Trophoblast cell (in vitro differentiated cells and primary cell): ENCODE measurements at regions not wholly inside any gene's neighbourhood (a gene's known extent, or its start where the extent isn't known, plus 50 kb on each side); places are given as distances from the start of the nearest gene placed in this dataset.

Source experiments
- DNase-seq, 2 donors: peaks; one replicate each; pipeline ENCODE4 v3.0.0-alpha.2; 2016
- H2AFZ ChIP-seq: 2 replicates; pipeline ENCODE4 v1.6.1; 2013; ENCODE audit warnings: low read length, moderate library complexity, mild to moderate bottlenecking; ENCODE audit not compliant: insufficient read depth, poor library complexity
- H2AK5ac ChIP-seq: 2 replicates; pipeline ENCODE4 v1.6.1; 2013; ENCODE audit warnings: mild to moderate bottlenecking, low read length
- H2BK120ac ChIP-seq: 2 replicates; pipeline ENCODE4 v1.6.1; 2013; ENCODE audit warnings: low read length, mild to moderate bottlenecking, moderate library complexity; ENCODE audit not compliant: insufficient read depth, poor library complexity
- H2BK12ac ChIP-seq: 2 replicates; pipeline ENCODE4 v1.6.1; 2013; ENCODE audit warnings: mild to moderate bottlenecking, low read length, moderate library complexity
- H2BK5ac ChIP-seq: 2 replicates; pipeline ENCODE4 v1.6.1; 2013; ENCODE audit warnings: low read length, low read depth, moderate library complexity, mild to moderate bottlenecking; ENCODE audit not compliant: poor library complexity
- H3K14ac ChIP-seq: 2 replicates; pipeline ENCODE4 v1.6.1; 2013; ENCODE audit warnings: mild to moderate bottlenecking, low read length
- H3K18ac ChIP-seq: 2 replicates; pipeline ENCODE4 v1.6.1; 2013; ENCODE audit warnings: mild to moderate bottlenecking, low read length
- H3K23ac ChIP-seq: 2 replicates; pipeline ENCODE4 v1.6.1; 2013; ENCODE audit warnings: low read length
- H3K27ac ChIP-seq: 2 replicates; pipeline ENCODE4 v1.5.1; 2013; ENCODE audit warnings: low read depth, mild to moderate bottlenecking, inconsistent platforms, low read length, moderate library complexity
- H3K27me3 ChIP-seq: 2 replicates; pipeline ENCODE4 v1.6.1; 2013; ENCODE audit warnings: inconsistent platforms, mild to moderate bottlenecking, low read length, moderate library complexity; ENCODE audit not compliant: insufficient read depth
- H3K36me3 ChIP-seq, 2 experiments: 1 replicate in 1 of 2; 2 replicates in 1 of 2; pipeline ENCODE4 v1.6.1; 2013; ENCODE audit warnings: low read length in 2 of 2, mild to moderate bottlenecking in 2 of 2, moderate library complexity in 1 of 2; ENCODE audit not compliant: insufficient read depth in 2 of 2, control insufficient read depth in 1 of 2
- H3K4ac ChIP-seq: 2 replicates; pipeline ENCODE4 v1.6.1; 2013; ENCODE audit warnings: low read depth, mild to moderate bottlenecking, low read length, moderate library complexity
- H3K4me1 ChIP-seq, 2 experiments: 1 replicate in 1 of 2; 2 replicates in 1 of 2; pipeline ENCODE4 v1.6.1; 2013; ENCODE audit warnings: low read length in 2 of 2, mild to moderate bottlenecking in 2 of 2, moderate library complexity in 1 of 2; ENCODE audit not compliant: insufficient read depth in 2 of 2, control insufficient read depth in 1 of 2
- H3K4me2 ChIP-seq: 2 replicates; pipeline ENCODE4 v1.6.1; 2013; ENCODE audit warnings: inconsistent platforms, mild to moderate bottlenecking, low read length, moderate library complexity
- H3K4me3 ChIP-seq: 2 replicates; pipeline ENCODE4 v1.5.1; 2013; ENCODE audit warnings: mild to moderate bottlenecking, low read depth, low read length, inconsistent platforms
- H3K79me1 ChIP-seq: one replicate; pipeline ENCODE4 v1.6.1; 2013; ENCODE audit warnings: low read length
- H3K79me2 ChIP-seq: 2 replicates; pipeline ENCODE4 v1.6.1; 2013; ENCODE audit warnings: low read length, mild to moderate bottlenecking; ENCODE audit not compliant: control insufficient read depth, insufficient read depth, poor library complexity
- H3K9ac ChIP-seq: 2 replicates; pipeline ENCODE4 v1.6.1; 2013; ENCODE audit warnings: mild to moderate bottlenecking, low read length
- H3K9me3 ChIP-seq: 2 replicates; pipeline ENCODE4 v1.6.1; 2013; ENCODE audit warnings: low read depth, mild to moderate bottlenecking, control low read depth, inconsistent platforms, low read length; ENCODE audit not compliant: insufficient read depth
- H4K12ac ChIP-seq: 2 replicates; pipeline ENCODE4 v1.6.1; 2013; ENCODE audit warnings: low read depth, mild to moderate bottlenecking, low read length, moderate library complexity
- H4K8ac ChIP-seq: 2 replicates; pipeline ENCODE4 v1.6.1; 2013; ENCODE audit warnings: low read depth, mild to moderate bottlenecking, low read length, moderate library complexity
- H4K91ac ChIP-seq: one replicate; pipeline ENCODE4 v1.6.1; 2013; ENCODE audit warnings: low read depth, mild to moderate bottlenecking, low read length, moderate library complexity
- WGBS: extraction: QIAGEN DNeasy Blood & Tissue Kit; methylation state at CpG from one replicate; pipeline ENCODE4 v1.1.7; 2013; ENCODE audit warnings: missing lambda C conversion rate; ENCODE audit not compliant: insufficient read length, insufficient coverage; ENCODE audit errors: extremely low coverage; 5-methylcytosine and 5-hydroxymethylcytosine counted together

DNA sequence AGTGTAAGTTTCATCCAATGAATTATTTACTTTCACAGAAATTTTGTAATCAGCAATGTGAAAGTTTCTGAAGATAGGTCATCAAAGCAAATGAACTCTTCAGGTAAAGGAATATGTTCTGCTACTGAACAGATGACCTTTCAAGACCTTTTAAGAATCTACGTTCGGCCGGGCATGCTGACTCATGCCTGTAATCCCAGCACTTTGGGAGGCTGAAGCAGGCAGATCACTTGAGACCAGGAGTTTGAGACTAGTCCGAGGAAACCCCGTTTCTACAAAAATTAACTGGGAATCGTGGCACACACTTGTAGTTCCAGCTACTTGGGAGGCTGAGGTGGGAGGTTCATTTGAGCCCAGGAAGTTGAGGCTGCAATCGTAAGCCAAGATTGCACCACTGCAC lies 578.4 kb upstream of the COX7C start:
- Histone ChIP-seq H3K27me3 (no peaks in the 10 kb centered on the region), H3K18ac (no peak overlapping the region), H3K4me1 (peaks cover 2% of the 10 kb centered on the region in 2 experiments), H3K23ac (no peak overlapping the region), H3K27ac (no peak overlapping the region), H3K4me3 (no peak overlapping the region), H3K14ac (no peak overlapping the region), H4K91ac (no peak overlapping the region), H2BK5ac (no peak overlapping the region), H4K8ac (no peak overlapping the region), H2BK120ac (no peak overlapping the region), H3K79me1 (no peaks in the 10 kb centered on the region), H4K12ac (no peak overlapping the region), H3K4ac (no peak overlapping the region), H3K4me2 (no peak overlapping the region), H2BK12ac (no peak overlapping the region), H2AFZ (no peak overlapping the region), H3K9me3 (no peaks in the 10 kb centered on the region), H3K79me2 (no peaks in the 10 kb centered on the region), H2AK5ac (no peak overlapping the region), H3K36me3 (no peaks in the 10 kb centered on the region), H3K9ac (no peak overlapping the region)
- DNase-seq, result no peak
- WGBS, result no CpG with 5 or more reads among the region's 7 CpGs

- no CpG with 5 or more reads among the region's 1 CpG for WGBS
- Histone ChIP-seq H4K8ac (no peak overlapping the region), H2AK5ac (no peak overlapping the region)
Observed at GRCh38 chr5:86070719-86071118, 547.0 kb upstream of the COX7C start.

GRCh38 chr5:86074297-86074696 lies 543.4 kb upstream of the COX7C start:
- H3K79me2 ChIP-seq, result no peaks in the 10 kb centered on the region
- no peak overlapping the region for H4K12ac ChIP-seq
- no peaks in the 10 kb centered on the region for H3K36me3 ChIP-seq
- no peak overlapping the region for H3K23ac ChIP-seq
- no peak overlapping the region for H4K91ac ChIP-seq
- no peak overlapping the region for H2BK12ac ChIP-seq
- H3K9me3 ChIP-seq, result no peaks in the 10 kb centered on the region
- H2AK5ac ChIP-seq, result no peak overlapping the region
- no peak overlapping the region for H3K14ac ChIP-seq
- H2BK120ac ChIP-seq, result no peak overlapping the region
- H2AFZ ChIP-seq, result no peak overlapping the region
- H3K4ac ChIP-seq, result no peak overlapping the region
- peak; percentile 35 for DNase-seq
- no peaks in the 10 kb centered on the region for H3K79me1 ChIP-seq
- H3K4me3 ChIP-seq, result no peak overlapping the region
- H3K27me3 ChIP-seq, result no peaks in the 10 kb centered on the region
- no peak overlapping the region for H3K9ac ChIP-seq
- H4K8ac ChIP-seq, result no peak overlapping the region
- H2BK5ac ChIP-seq, result no peak overlapping the region
- no peak overlapping the region for H3K27ac ChIP-seq
- H3K4me2 ChIP-seq, result no peak overlapping the region
- WGBS, result no CpG with 5 or more reads among the region's 3 CpGs
- no peaks in the 10 kb centered on the region for H3K4me1 ChIP-seq
- H3K18ac ChIP-seq, result no peak overlapping the region

More at GRCh38 chr5:86070719-86071118, 547.0 kb upstream of the COX7C start:
- no peak overlapping the region for H3K9ac ChIP-seq
- H2AFZ ChIP-seq, result no peak overlapping the region
- no peak overlapping the region for H3K14ac ChIP-seq
- H3K4ac ChIP-seq, result no peak overlapping the region
- H3K27ac ChIP-seq, result no peak overlapping the region
- H3K27me3 ChIP-seq, result no peaks in the 10 kb centered on the region
- H2BK12ac ChIP-seq, result no peak overlapping the region
- H4K12ac ChIP-seq, result no peak overlapping the region
- H3K9me3 ChIP-seq, result no peaks in the 10 kb centered on the region
- H3K23ac ChIP-seq, result no peak overlapping the region
- H3K4me1 ChIP-seq, result no peaks in the 10 kb centered on the region
- no peaks in the 10 kb centered on the region for H3K79me2 ChIP-seq
- no peak overlapping the region for H2BK120ac ChIP-seq
- no peak overlapping the region for H3K18ac ChIP-seq
- no peak overlapping the region for H2BK5ac ChIP-seq
- no peak overlapping the region for H3K4me3 ChIP-seq
- no peak overlapping the region for H3K4me2 ChIP-seq
- no peak for DNase-seq
- no peaks in the 10 kb centered on the region for H3K79me1 ChIP-seq
- no peak overlapping the region for H4K91ac ChIP-seq
- no peaks in the 10 kb centered on the region for H3K36me3 ChIP-seq

DNA sequence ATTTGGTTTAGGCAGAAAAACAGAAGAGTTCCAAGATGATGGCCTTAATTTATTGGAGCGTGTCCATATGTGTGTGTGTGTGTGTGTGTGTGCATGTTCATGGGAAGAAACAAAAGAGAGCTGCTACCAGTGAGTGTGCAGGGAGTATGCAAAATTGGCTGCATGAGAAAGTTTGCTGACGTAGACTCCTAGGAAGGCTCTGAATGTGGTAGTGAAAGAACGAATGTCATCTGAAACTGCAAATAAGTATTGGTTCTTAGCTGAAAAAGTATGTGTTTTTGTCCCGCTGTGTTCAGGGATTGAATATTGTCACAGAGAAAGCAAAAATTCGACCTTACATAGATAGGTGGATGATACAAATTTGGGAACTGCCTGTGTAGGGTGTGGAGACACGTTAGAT lies 542.6 kb upstream of the COX7C start:
- no peak overlapping the region for H3K4me2 ChIP-seq
- DNase-seq, result no peak
- no peaks in the 10 kb centered on the region for H3K79me2 ChIP-seq
- no peak overlapping the region for H3K18ac ChIP-seq
- H3K79me1 ChIP-seq, result no peaks in the 10 kb centered on the region
- no peak overlapping the region for H3K9ac ChIP-seq
- H3K36me3 ChIP-seq, result no peaks in the 10 kb centered on the region
- H2BK12ac ChIP-seq, result no peak overlapping the region
- H2BK5ac ChIP-seq, result no peak overlapping the region
- WGBS, result no CpG with 5 or more reads among the region's 6 CpGs
- no peaks in the 10 kb centered on the region for H3K27me3 ChIP-seq
- no peak overlapping the region for H2BK120ac ChIP-seq
- H2AK5ac ChIP-seq, result no peak overlapping the region
- no peak overlapping the region for H3K27ac ChIP-seq
- H4K91ac ChIP-seq, result no peak overlapping the region
- H3K14ac ChIP-seq, result no peak overlapping the region
- no peak overlapping the region for H3K4me3 ChIP-seq
- H3K23ac ChIP-seq, result no peak overlapping the region
- no peak overlapping the region for H4K8ac ChIP-seq
- H3K9me3 ChIP-seq, result no peaks in the 10 kb centered on the region
- no peak overlapping the region for H4K12ac ChIP-seq
- no peak overlapping the region for H3K4ac ChIP-seq
- H3K4me1 ChIP-seq, result no peaks in the 10 kb centered on the region
- no peak overlapping the region for H2AFZ ChIP-seq
